Adrenal gland (tissue), 9 donors: ENCODE measurements at regions not wholly inside any gene's neighbourhood (a gene's known extent, or its start where the extent isn't known, plus 50 kb on each side); places are given as distances from the start of the nearest gene placed in this dataset.
A peak's percentile ranks its signal among the peaks of the same experiment; 100 is the strongest.

ENCODE experiments used
- DNase-seq, 7 donors: peaks; one replicate each; pipeline ENCODE4 v3.0.0-alpha.2; 2019 to 2020
- H3K27ac ChIP-seq, 5 donors: fragments of 200-600 bp; sonication (generic) in 4 of 5; 1 replicate in 3 of 5; 2 replicates in 2 of 5; pipeline versions ENCODE4 v1.5.1 to v1.8.0; 2016 to 2020; ENCODE audit warnings: mild to moderate bottlenecking in 1 of 5
- H3K27me3 ChIP-seq: fragments of 200-600 bp; 2 replicates; pipeline ENCODE4 v1.8.0; 2021
- H3K36me3 ChIP-seq, 2 donors: fragments of 200-600 bp; replicated peaks in 1 of 2; 1 replicate in 1 of 2; 2 replicates in 1 of 2; pipeline versions ENCODE4 v1.5.1 to v1.8.0; 2018 to 2022
- H3K4me1 ChIP-seq, 2 donors: fragments of 200-600 bp; replicated peaks in 1 of 2; 1 replicate in 1 of 2; 2 replicates in 1 of 2; pipeline versions ENCODE4 v1.5.1 to v1.8.0; 2018 to 2021
- H3K4me3 ChIP-seq, 4 donors: fragments of 200-600 bp; sonication (generic) in 3 of 4; one replicate each; pipeline ENCODE4 v1.5.1; 2016 to 2018
- H3K9me3 ChIP-seq, 3 donors: fragments of 200-600 bp; sonication (generic) in 1 of 3; replicated peaks in 1 of 3; 1 replicate in 2 of 3; 2 replicates in 1 of 3; pipeline versions ENCODE4 v1.5.1 to v1.8.0; 2016 to 2021
- POLR2A ChIP-seq, 2 donors: fragments of 450-650 bp; IDR thresholded peaks; one replicate each; pipeline ENCODE4 v1.6.1; 2017; ENCODE audit warnings: antibody characterized with exemption in 2 of 2, mild to moderate bottlenecking in 2 of 2, moderate library complexity in 1 of 2
- WGBS, 4 donors: extraction: QIAGEN DNeasy Blood & Tissue Kit in 2 of 4; methylation state at CpG; one replicate each; pipeline versions ENCODE4 v1.1.5 to v1.1.7; 2013 to 2017; 5-methylcytosine and 5-hydroxymethylcytosine counted together
- intact Hi-C, 2 donors: fragments of 100-400 bp; cut with DNase I; formaldehyde crosslinking; loops; one replicate each; pipeline versions ENCODE4 v1.14.1 to v1.15.0; 2022 to 2023
- TF ChIP-seq, protein P1 (sequence below), 6 experiments: fragments of 450-650 bp in 4 of 6; fragments of 200-600 bp in 2 of 6; sonication (generic) in 1 of 6; IDR thresholded peaks; 1 replicate in 5 of 6; 2 replicates in 1 of 6; pipeline versions ENCODE4 v1.5.1 to v1.8.0; 2016 to 2021; ENCODE audit warnings: antibody characterized with exemption in 6 of 6, mild to moderate bottlenecking in 2 of 6, moderate library complexity in 1 of 6
- donor health status: healthy with polysubstance abuse.
- donor health status: Bipolar disorder and iron deficiency.
- donor health status: DM: yes; HTN: yes; CAD: no.
- donor health status: DM: no; HTN: no; CAD: no.
- donor health status: DM: no; HTN: no; CAD: no.

DNA sequence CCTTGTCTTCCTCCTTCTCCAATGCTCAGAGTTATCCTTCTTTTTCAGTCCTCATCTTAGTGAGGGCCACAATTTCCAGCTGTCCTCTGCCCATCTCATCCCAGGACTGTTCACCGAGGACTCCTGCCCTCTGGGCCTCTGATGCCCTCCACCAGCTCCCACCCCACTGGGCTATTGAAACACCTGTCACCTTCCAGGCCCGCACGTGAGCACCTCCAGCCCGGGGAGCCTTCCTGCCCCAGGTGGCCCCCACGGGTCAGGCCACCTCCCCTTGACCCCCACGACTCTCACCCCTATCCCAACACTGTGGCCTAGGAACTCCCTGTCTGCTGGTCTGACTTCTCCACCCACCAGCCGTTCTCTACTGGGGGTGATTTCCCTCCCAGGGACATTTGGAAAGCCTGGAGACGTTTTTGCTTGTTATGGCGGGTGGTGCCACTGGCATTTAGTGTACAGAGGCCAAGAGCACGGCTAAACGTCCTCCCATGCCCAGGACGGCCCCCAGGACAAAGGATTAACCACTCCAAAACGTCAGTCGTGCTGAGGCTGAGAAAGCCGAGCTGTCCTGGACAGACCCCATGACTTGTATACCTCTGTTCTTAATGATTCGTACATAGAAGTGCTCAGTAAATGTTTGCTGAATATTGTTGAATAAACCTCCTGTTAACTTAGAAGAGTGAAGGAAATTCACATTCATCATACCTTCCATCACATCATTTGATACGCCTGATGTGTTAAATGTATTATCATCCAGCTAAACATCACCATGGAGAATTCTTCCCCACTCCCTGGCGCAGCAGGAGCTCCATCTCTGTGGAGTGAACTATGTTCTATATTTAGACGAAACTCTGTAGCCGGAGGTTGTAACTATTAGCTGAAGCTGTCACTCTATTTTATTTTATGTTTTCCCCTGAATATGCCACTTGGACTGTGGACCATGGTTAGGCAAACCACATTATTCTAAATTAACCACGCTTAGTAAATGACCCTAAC is 270.1 kb upstream of the SHH start:
- Histone ChIP-seq H3K4me3 (no peak overlapping the region), H3K36me3 (no peaks in the 10 kb centered on the region), H3K27ac (no peak overlapping the region), H3K27me3 (no peaks in the 10 kb centered on the region), H3K9me3 (no peaks in the 10 kb centered on the region), H3K4me1 (peaks cover 6 to 13% of the 10 kb centered on the region in 2 donors)
- intact Hi-C loops: no loop called here
- WGBS, 4 donors: 72 to 80% (median 77%) methylated on average over 15 to 21 of the region's 21 CpGs
- no peak for TF ChIP-seq POLR2A (IDR thresholded peaks at IDR 0.05)
- TF ChIP-seq, protein P1, sequence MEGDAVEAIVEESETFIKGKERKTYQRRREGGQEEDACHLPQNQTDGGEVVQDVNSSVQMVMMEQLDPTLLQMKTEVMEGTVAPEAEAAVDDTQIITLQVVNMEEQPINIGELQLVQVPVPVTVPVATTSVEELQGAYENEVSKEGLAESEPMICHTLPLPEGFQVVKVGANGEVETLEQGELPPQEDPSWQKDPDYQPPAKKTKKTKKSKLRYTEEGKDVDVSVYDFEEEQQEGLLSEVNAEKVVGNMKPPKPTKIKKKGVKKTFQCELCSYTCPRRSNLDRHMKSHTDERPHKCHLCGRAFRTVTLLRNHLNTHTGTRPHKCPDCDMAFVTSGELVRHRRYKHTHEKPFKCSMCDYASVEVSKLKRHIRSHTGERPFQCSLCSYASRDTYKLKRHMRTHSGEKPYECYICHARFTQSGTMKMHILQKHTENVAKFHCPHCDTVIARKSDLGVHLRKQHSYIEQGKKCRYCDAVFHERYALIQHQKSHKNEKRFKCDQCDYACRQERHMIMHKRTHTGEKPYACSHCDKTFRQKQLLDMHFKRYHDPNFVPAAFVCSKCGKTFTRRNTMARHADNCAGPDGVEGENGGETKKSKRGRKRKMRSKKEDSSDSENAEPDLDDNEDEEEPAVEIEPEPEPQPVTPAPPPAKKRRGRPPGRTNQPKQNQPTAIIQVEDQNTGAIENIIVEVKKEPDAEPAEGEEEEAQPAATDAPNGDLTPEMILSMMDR (IDR thresholded peaks at IDR 0.05): no peak
- DNase-seq: no peak

DNA sequence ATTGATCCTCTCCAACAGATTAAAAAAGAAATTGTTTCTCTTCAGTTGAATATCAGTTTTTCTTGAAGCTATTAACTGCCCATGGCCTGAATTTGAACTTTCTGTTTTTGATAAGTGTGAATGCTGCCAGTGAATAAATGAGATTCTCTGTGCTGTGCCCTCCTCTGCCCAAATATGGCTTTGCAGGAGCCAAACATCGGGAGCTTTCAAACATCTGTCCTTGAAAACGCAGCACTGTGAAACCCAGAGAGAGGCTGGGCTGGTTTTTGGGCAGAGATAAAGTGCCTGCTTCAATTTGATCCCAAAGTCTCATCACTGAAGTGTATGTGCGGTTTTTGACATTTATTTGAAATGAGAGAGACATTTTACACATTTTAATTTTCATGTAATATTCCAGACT is 268.3 kb upstream of the SHH start:
- H3K9me3 ChIP-seq: no peaks in the 10 kb centered on the region
- peak; percentile 55 to 84 (median 74) for DNase-seq
- H3K4me1 ChIP-seq: peaks cover 6 to 13% of the 10 kb centered on the region in 2 donors
- H3K36me3 ChIP-seq: no peaks in the 10 kb centered on the region
- intact Hi-C loops: no loop called here
- WGBS, 4 donors: 25 to 41% (median 27%) methylated on average over 3 of the region's 3 CpGs
- no peaks in the 10 kb centered on the region for H3K27me3 ChIP-seq
- no peak overlapping the region for H3K4me3 ChIP-seq
- peak overlapping the region; percentile 59 to 84 (median 72) for H3K27ac ChIP-seq
- TF ChIP-seq POLR2A (IDR thresholded peaks at IDR 0.05): peak in 1 of 2 donors; percentile 24
- TF ChIP-seq, protein P1 (IDR thresholded peaks at IDR 0.05): peak; percentile 5 to 53 (median 42)

DNA sequence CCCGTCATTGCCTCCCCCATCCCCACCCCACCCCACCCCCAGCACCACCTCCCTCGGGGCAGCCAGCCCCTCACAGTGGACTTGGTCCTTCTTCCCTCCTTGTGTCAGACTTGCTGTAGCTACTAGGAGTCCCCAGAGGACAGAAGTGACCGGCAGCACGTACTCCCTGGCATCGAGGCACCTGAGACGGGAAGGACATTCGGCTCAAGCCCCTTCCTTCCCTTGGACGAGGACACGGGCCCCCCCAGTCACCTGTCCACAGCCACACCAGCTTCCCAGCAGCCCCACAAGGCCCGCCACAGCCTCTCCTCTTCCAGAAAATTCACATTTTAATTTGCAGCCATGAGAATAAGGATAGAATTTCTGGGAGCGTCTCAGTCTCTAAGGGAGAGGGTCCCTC is 267.8 kb upstream of the SHH start:
- intact Hi-C loops: no loop called here
- peaks cover 6 to 13% of the 10 kb centered on the region in 2 donors for H3K4me1 ChIP-seq
- H3K4me3 ChIP-seq: no peak overlapping the region
- H3K27ac ChIP-seq: peak overlapping the region; percentile 38 to 84 (median 72)
- H3K36me3 ChIP-seq: no peaks in the 10 kb centered on the region
- TF ChIP-seq, protein P1 (IDR thresholded peaks at IDR 0.05): no peak
- TF ChIP-seq POLR2A (IDR thresholded peaks at IDR 0.05): no peak
- no peaks in the 10 kb centered on the region for H3K27me3 ChIP-seq
- WGBS, 4 donors: 79 to 89% (median 80%) methylated on average over 2 to 11 of the region's 11 CpGs
- no peaks in the 10 kb centered on the region for H3K9me3 ChIP-seq
- no peak for DNase-seq

DNA sequence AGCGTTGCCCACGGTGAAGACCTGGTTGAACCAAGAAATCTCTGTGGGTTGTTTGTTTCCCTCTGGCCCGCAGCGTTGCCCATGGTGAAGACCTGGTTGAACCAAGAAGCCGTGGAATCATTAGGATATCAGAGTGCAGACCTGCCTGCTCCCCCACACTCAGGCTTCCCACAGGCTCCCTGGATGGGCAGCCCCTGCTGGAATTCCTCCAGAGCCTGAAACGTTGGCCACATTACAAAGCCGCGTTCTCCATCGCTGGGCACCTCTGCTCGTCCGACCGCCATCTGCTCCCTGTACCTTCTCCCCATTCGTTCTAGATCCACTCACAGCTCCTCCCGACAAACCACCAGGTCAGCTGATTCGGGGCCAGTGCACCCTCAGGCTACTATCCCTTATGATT is 266.9 kb upstream of the SHH start:
- Histone ChIP-seq H3K27ac (no peak overlapping the region), H3K9me3 (no peaks in the 10 kb centered on the region), H3K27me3 (no peaks in the 10 kb centered on the region), H3K4me1 (peaks cover 6 to 13% of the 10 kb centered on the region in 2 donors), H3K4me3 (no peak overlapping the region), H3K36me3 (no peaks in the 10 kb centered on the region)
- intact Hi-C loops: no loop called here
- WGBS, 4 donors: 88 to 93% (median 92%) methylated on average over 15 of the region's 15 CpGs
- DNase-seq: no peak
- TF ChIP-seq, protein P1 (IDR thresholded peaks at IDR 0.05): no peak
- TF ChIP-seq POLR2A (IDR thresholded peaks at IDR 0.05): no peak
